ENCODE measurements at regions not wholly inside any gene's neighbourhood (a gene's known extent, or its start where the extent isn't known, plus 50 kb on each side); places are given as distances from the start of the nearest gene placed in this dataset.
A peak's percentile ranks its signal among the peaks of the same experiment; 100 is the strongest.

GRCh38 chr12:59230334-59230733, 310.0 kb upstream of the LRIG3 start:
- DNase-seq (ENCODE audit: low read depth): no peak

- no peak for DNase-seq (ENCODE audit: low read depth)
Measured at GRCh38 chr12:59219148-59219547, 298.8 kb upstream of the LRIG3 start.

GRCh38 chr12:59196989-59197388, 276.7 kb upstream of the LRIG3 start:
- DNase-seq (ENCODE audit: low read depth): no peak

GRCh38 chr12:59194794-59195193, 274.5 kb upstream of the LRIG3 start:
- DNase-seq (ENCODE audit: low read depth): no peak

- DNase-seq (ENCODE audit: low read depth): no peak
Measured at GRCh38 chr12:59193476-59194050, 273.3 kb upstream of the LRIG3 start.

GRCh38 chr12:59191372-59191771, 271.1 kb upstream of the LRIG3 start:
- DNase-seq (ENCODE audit: low read depth): no peak

- no peak for DNase-seq (ENCODE audit: low read depth)
Measured at GRCh38 chr12:59186451-59186850, 266.1 kb upstream of the LRIG3 start.

- no peak for DNase-seq (ENCODE audit: low read depth)
Measured at GRCh38 chr12:59185295-59185694, 265.0 kb upstream of the LRIG3 start.

GRCh38 chr12:59182658-59183455, 262.6 kb upstream of the LRIG3 start:
- DNase-seq (ENCODE audit: low read depth): no peak

- DNase-seq (ENCODE audit: low read depth): no peak
Measured at GRCh38 chr12:59182191-59182590, 261.9 kb upstream of the LRIG3 start.

- DNase-seq (ENCODE audit: low read depth): no peak
Measured at GRCh38 chr12:59181196-59181777, 261.0 kb upstream of the LRIG3 start.

GRCh38 chr12:59179231-59179630, 258.9 kb upstream of the LRIG3 start:
- no peak for DNase-seq (ENCODE audit: low read depth)

- DNase-seq (ENCODE audit: low read depth): no peak
Measured at GRCh38 chr12:59173695-59174094, 253.4 kb upstream of the LRIG3 start.

GRCh38 chr12:59168647-59169046, 248.3 kb upstream of the LRIG3 start:
- DNase-seq (ENCODE audit: low read depth): no peak

GRCh38 chr12:59166457-59166856, 246.2 kb upstream of the LRIG3 start:
- DNase-seq (ENCODE audit: low read depth): no peak

- DNase-seq (ENCODE audit: low read depth): peak; percentile 66
Measured at GRCh38 chr12:59164991-59165718, 244.9 kb upstream of the LRIG3 start.

- no peak for DNase-seq (ENCODE audit: low read depth)
Measured at GRCh38 chr12:59164226-59164625, 243.9 kb upstream of the LRIG3 start.

- DNase-seq (ENCODE audit: low read depth): no peak
Measured at GRCh38 chr12:59158681-59159080, 238.4 kb upstream of the LRIG3 start.

GRCh38 chr12:59158066-59158465, 237.8 kb upstream of the LRIG3 start:
- no peak for DNase-seq (ENCODE audit: low read depth)

GRCh38 chr12:59155448-59155847, 235.1 kb upstream of the LRIG3 start:
- no peak for DNase-seq (ENCODE audit: low read depth)

GRCh38 chr12:59151243-59151642, 230.9 kb upstream of the LRIG3 start:
- DNase-seq (ENCODE audit: low read depth): peak; percentile 76

- peak; percentile 81 for DNase-seq (ENCODE audit: low read depth)
Measured at GRCh38 chr12:59149995-59150642, 229.8 kb upstream of the LRIG3 start.

Data from EH (cell line).